GM23338 (cell line): ENCODE measurements at regions not wholly inside any gene's neighbourhood (a gene's known extent, or its start where the extent isn't known, plus 50 kb on each side); places are given as distances from the start of the nearest gene placed in this dataset.

Experiments used
- CREB1 ChIP-seq: fragments of 250-450 bp; sonication (Bioruptor Pico); IDR thresholded peaks from 2 replicates; pipeline ENCODE4 v1.5.0; 2020; ENCODE audit warnings: low read depth, mild to moderate bottlenecking, moderate library complexity
- EZH2 ChIP-seq: fragments of 200-600 bp; sonication (generic); IDR thresholded peaks from one replicate; pipeline ENCODE4 v1.8.0; 2017; ENCODE audit warnings: antibody characterized with exemption, mild to moderate bottlenecking, low read depth; ENCODE audit not compliant: unreplicated experiment
- EZH2phosphoT487 ChIP-seq: fragments of 200-600 bp; sonication (generic); IDR thresholded peaks from one replicate; pipeline ENCODE4 v1.8.1; 2018; ENCODE audit warnings: antibody characterized with exemption; ENCODE audit not compliant: unreplicated experiment
- JUNB ChIP-seq: IDR thresholded peaks from one replicate; pipeline ENCODE4 v1.6.1; 2016; ENCODE audit warnings: antibody characterized with exemption; ENCODE audit not compliant: unreplicated experiment
- POLR2AphosphoS5 ChIP-seq: IDR thresholded peaks from 2 replicates; pipeline ENCODE4 v1.6.1; 2016; ENCODE audit warnings: antibody characterized with exemption, low read depth
- ZNF114 ChIP-seq: fragments of 250-450 bp; sonication (Bioruptor Pico); IDR thresholded peaks from 2 replicates; pipeline ENCODE4 v1.5.0; 2020; ENCODE audit warnings: mild to moderate bottlenecking, moderate library complexity
- ZNF331 ChIP-seq: fragments of 250-450 bp; sonication (Bioruptor Pico); IDR thresholded peaks from 2 replicates; pipeline ENCODE4 v1.5.0; 2020; ENCODE audit warnings: low read depth, mild to moderate bottlenecking, moderate library complexity
- TF ChIP-seq, protein P1 (sequence below), 2 experiments: fragments of 200-600 bp in 1 of 2; sonication (generic) in 1 of 2; conservative IDR thresholded peaks; 2 replicates each; pipeline versions ENCODE4 v1.5.1 to v1.6.1; 2016 to 2017; ENCODE audit warnings: antibody characterized with exemption in 2 of 2, low read depth in 2 of 2, mild to moderate bottlenecking in 2 of 2, moderate library complexity in 1 of 2
- TF ChIP-seq, protein P2 (sequence below): IDR thresholded peaks from one replicate; pipeline ENCODE4 v1.6.1; 2018; ENCODE audit warnings: antibody characterized with exemption; ENCODE audit not compliant: unreplicated experiment
- TF ChIP-seq, protein P3 (sequence below): IDR thresholded peaks from 2 replicates; pipeline ENCODE4 v1.6.1; 2016; ENCODE audit warnings: antibody characterized with exemption

DNA sequence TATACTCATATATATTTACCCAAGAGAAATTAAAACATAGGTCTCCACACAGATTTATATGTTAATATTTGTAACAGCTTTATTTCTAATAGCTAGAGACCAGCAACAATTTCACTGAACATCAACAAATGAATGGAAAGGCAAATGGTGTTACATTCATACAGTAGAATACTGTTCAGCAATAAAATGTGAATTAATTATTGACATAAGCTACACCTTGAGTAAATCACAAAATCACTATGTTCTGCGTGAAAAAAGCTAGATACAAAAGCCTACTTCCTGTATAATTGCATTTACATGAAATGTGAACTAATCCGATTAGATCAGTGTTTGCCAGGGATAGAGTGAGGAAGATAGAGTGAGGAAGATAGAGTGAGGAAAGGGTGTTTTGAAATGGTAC lies 945.7 kb downstream of the SQOR start:
- no peak for TF ChIP-seq POLR2AphosphoS5
- TF ChIP-seq, protein P1, sequence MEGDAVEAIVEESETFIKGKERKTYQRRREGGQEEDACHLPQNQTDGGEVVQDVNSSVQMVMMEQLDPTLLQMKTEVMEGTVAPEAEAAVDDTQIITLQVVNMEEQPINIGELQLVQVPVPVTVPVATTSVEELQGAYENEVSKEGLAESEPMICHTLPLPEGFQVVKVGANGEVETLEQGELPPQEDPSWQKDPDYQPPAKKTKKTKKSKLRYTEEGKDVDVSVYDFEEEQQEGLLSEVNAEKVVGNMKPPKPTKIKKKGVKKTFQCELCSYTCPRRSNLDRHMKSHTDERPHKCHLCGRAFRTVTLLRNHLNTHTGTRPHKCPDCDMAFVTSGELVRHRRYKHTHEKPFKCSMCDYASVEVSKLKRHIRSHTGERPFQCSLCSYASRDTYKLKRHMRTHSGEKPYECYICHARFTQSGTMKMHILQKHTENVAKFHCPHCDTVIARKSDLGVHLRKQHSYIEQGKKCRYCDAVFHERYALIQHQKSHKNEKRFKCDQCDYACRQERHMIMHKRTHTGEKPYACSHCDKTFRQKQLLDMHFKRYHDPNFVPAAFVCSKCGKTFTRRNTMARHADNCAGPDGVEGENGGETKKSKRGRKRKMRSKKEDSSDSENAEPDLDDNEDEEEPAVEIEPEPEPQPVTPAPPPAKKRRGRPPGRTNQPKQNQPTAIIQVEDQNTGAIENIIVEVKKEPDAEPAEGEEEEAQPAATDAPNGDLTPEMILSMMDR (conservative IDR thresholded peaks at IDR 0.05; ENCODE audit: low read depth in 2 of 2): no peak
- TF ChIP-seq CREB1: no peak
- TF ChIP-seq, protein P2, sequence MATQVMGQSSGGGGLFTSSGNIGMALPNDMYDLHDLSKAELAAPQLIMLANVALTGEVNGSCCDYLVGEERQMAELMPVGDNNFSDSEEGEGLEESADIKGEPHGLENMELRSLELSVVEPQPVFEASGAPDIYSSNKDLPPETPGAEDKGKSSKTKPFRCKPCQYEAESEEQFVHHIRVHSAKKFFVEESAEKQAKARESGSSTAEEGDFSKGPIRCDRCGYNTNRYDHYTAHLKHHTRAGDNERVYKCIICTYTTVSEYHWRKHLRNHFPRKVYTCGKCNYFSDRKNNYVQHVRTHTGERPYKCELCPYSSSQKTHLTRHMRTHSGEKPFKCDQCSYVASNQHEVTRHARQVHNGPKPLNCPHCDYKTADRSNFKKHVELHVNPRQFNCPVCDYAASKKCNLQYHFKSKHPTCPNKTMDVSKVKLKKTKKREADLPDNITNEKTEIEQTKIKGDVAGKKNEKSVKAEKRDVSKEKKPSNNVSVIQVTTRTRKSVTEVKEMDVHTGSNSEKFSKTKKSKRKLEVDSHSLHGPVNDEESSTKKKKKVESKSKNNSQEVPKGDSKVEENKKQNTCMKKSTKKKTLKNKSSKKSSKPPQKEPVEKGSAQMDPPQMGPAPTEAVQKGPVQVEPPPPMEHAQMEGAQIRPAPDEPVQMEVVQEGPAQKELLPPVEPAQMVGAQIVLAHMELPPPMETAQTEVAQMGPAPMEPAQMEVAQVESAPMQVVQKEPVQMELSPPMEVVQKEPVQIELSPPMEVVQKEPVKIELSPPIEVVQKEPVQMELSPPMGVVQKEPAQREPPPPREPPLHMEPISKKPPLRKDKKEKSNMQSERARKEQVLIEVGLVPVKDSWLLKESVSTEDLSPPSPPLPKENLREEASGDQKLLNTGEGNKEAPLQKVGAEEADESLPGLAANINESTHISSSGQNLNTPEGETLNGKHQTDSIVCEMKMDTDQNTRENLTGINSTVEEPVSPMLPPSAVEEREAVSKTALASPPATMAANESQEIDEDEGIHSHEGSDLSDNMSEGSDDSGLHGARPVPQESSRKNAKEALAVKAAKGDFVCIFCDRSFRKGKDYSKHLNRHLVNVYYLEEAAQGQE: no peak
- TF ChIP-seq EZH2: no peak
- TF ChIP-seq JUNB: no peak
- TF ChIP-seq EZH2phosphoT487: no peak
- TF ChIP-seq ZNF114: no peak
- TF ChIP-seq ZNF331 (CRISPR knock-in tag): no peak
- TF ChIP-seq, protein P3, sequence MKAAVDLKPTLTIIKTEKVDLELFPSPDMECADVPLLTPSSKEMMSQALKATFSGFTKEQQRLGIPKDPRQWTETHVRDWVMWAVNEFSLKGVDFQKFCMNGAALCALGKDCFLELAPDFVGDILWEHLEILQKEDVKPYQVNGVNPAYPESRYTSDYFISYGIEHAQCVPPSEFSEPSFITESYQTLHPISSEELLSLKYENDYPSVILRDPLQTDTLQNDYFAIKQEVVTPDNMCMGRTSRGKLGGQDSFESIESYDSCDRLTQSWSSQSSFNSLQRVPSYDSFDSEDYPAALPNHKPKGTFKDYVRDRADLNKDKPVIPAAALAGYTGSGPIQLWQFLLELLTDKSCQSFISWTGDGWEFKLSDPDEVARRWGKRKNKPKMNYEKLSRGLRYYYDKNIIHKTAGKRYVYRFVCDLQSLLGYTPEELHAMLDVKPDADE: no peak
